GM18520 (cell line): ENCODE measurements at regions not wholly inside any gene's neighbourhood (a gene's known extent, or its start where the extent isn't known, plus 50 kb on each side); places are given as distances from the start of the nearest gene placed in this dataset.

Experiments used
- ATAC-seq: cut with Tn5 transposase; IDR thresholded peaks from one replicate; pipeline ENCODE4 v1.9.1; 2021; ENCODE audit not compliant: unreplicated experiment

- no peak for ATAC-seq
These were observed 147.2 kb upstream of the COX10 start for GRCh38 chr17:13921841-13922776.

- ATAC-seq, result no peak
These were observed 146.4 kb upstream of the COX10 start for GRCh38 chr17:13922885-13923284.

GRCh38 chr17:13925579-13925978 is 143.7 kb upstream of the COX10 start:
- ATAC-seq, result no peak

GRCh38 chr17:13931111-13931526 is 138.2 kb upstream of the COX10 start:
- no peak for ATAC-seq

- ATAC-seq, result peak; percentile 46
These were observed 137.4 kb upstream of the COX10 start for GRCh38 chr17:13931800-13932460.

GRCh38 chr17:13933441-13934276 is 135.6 kb upstream of the COX10 start:
- no peak for ATAC-seq

GRCh38 chr17:13939222-13939621 is 130.1 kb upstream of the COX10 start:
- ATAC-seq, result no peak

GRCh38 chr17:13940858-13941665 is 128.2 kb upstream of the COX10 start:
- ATAC-seq, result no peak

GRCh38 chr17:13941781-13942180 is 127.5 kb upstream of the COX10 start:
- ATAC-seq, result no peak

GRCh38 chr17:13943909-13944308 is 125.4 kb upstream of the COX10 start:
- no peak for ATAC-seq

- ATAC-seq, result no peak
These were observed 121.8 kb upstream of the COX10 start for GRCh38 chr17:13947499-13947898.

- no peak for ATAC-seq
These were observed 117.1 kb upstream of the COX10 start for GRCh38 chr17:13952009-13952750.

- no peak for ATAC-seq
These were observed 115.5 kb upstream of the COX10 start for GRCh38 chr17:13953841-13954240.

GRCh38 chr17:13957636-13958035 is 111.7 kb upstream of the COX10 start:
- no peak for ATAC-seq

GRCh38 chr17:13958773-13959172 is 110.5 kb upstream of the COX10 start:
- no peak for ATAC-seq

GRCh38 chr17:13961265-13961664 is 108.0 kb upstream of the COX10 start:
- no peak for ATAC-seq

GRCh38 chr17:13962716-13963240 is 106.5 kb upstream of the COX10 start:
- ATAC-seq, result no peak

GRCh38 chr17:13967416-13967815 is 101.9 kb upstream of the COX10 start:
- no peak for ATAC-seq

GRCh38 chr17:13970531-13970930 is 98.8 kb upstream of the COX10 start:
- no peak for ATAC-seq
